ENCODE measurements at regions not wholly inside any gene's neighbourhood (a gene's known extent, or its start where the extent isn't known, plus 50 kb on each side); places are given as distances from the start of the nearest gene placed in this dataset.
"Not testable (repeated sequence)": the region's sequence is repeated elsewhere in the genome, so short reads cannot be mapped to it uniquely, and the experiment has no call there.

DNA sequence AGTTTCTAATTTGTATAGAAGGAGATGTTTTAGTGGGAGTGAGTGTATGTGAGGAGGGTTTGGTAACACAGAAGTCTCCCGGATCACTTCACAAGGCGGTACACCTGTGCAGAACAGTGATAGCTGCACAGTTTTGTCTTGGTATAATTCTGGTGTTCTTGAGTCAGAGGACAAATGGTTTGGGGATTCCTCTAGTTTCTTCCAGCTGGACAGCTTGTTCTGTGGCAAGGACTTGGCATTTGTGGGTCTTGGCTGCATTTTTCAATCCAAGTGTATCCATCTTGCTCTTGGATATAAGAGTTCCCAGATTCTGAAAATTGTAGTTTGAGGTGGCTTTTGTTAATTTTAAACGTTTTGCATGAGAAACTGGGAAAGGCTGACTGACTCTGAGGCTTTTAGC lies 135.7 kb downstream of the AHR start:
- no peaks in the 10 kb centered on the region for H3K4me1 ChIP-seq
- TF ChIP-seq POLR2AphosphoS5 (IDR thresholded peaks at IDR 0.05) (no peak), EP300 (IDR thresholded peaks at IDR 0.05) (no peak), POLR2A (IDR thresholded peaks at IDR 0.05; ENCODE audit: low read depth) (no peak)
- TF ChIP-seq, protein P1, sequence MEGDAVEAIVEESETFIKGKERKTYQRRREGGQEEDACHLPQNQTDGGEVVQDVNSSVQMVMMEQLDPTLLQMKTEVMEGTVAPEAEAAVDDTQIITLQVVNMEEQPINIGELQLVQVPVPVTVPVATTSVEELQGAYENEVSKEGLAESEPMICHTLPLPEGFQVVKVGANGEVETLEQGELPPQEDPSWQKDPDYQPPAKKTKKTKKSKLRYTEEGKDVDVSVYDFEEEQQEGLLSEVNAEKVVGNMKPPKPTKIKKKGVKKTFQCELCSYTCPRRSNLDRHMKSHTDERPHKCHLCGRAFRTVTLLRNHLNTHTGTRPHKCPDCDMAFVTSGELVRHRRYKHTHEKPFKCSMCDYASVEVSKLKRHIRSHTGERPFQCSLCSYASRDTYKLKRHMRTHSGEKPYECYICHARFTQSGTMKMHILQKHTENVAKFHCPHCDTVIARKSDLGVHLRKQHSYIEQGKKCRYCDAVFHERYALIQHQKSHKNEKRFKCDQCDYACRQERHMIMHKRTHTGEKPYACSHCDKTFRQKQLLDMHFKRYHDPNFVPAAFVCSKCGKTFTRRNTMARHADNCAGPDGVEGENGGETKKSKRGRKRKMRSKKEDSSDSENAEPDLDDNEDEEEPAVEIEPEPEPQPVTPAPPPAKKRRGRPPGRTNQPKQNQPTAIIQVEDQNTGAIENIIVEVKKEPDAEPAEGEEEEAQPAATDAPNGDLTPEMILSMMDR (IDR thresholded peaks at IDR 0.05), result no peak

DNA sequence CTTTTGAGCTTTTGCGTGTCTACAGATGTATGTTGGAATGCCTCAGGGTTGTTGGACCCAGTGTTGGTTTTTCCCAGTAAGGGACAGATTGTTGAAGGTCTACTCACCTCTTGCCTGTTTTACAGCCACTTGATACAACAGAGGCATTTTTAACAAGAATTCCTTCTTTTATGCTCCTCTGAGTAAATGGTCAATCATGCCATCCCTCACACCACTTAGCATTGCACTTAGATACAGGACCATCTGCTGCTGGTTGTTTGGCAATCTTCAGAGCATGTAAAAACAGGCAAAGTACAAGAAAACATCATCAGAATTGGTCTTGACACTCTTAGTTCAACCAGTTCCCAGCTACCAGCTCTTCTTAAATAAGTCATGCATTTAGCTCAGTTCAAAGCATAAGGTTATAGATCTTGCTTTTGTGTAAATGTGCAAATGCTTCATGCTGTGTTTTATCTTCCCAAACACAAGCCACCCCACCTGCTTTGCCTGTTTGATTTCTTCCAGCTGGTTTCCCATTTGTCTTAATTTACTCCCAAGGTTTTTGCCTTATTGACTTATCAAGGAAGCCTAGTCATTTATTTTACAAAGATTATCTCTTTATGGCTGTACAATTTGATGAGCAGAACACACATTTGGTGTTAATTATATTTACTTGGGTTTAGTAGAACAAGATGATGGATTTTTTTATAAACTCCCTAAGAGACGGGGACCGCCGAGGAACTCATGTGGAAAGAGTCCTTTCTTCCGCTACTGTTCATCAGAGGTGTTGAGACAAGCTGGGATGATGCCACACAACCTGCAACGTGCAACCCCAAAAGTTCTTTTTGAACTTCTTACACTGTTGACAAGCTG lies 136.6 kb downstream of the AHR start:
- intact Hi-C loops (cut with DNase I), result no loop called here
- H3K4me3 ChIP-seq, result no peak overlapping the region
- no peaks in the 10 kb centered on the region for H3K27me3 ChIP-seq
- H3K27ac ChIP-seq (replicated peaks in 1 of 4), result no peak overlapping the region
- DNase-seq (ENCODE audit: extremely low spot score), result no peak
- H3K9me3 ChIP-seq, result no peaks in the 10 kb centered on the region
- TF ChIP-seq POLR2A (IDR thresholded peaks at IDR 0.05; ENCODE audit: low read depth) (no peak), POLR2AphosphoS5 (IDR thresholded peaks at IDR 0.05) (no peak)
- TF ChIP-seq, protein P1 (IDR thresholded peaks at IDR 0.05), result no peak
- 78% methylated on average over 6 of the region's 6 CpGs for WGBS
- no peaks in the 10 kb centered on the region for H3K4me1 ChIP-seq
- H3K36me3 ChIP-seq, result no peaks in the 10 kb centered on the region

More for the DNA sequence above, 135.7 kb downstream of the AHR start:
- Histone ChIP-seq H3K27ac (replicated peaks in 1 of 4) (no peak overlapping the region), H3K36me3 (no peaks in the 10 kb centered on the region), H3K4me3 (no peak overlapping the region), H3K9me3 (no peaks in the 10 kb centered on the region), H3K27me3 (no peaks in the 10 kb centered on the region)
- DNase-seq (ENCODE audit: extremely low spot score), result no peak
- intact Hi-C loops (cut with DNase I), result no loop called here
- WGBS, result 61% methylated on average over 3 of the region's 3 CpGs

DNA sequence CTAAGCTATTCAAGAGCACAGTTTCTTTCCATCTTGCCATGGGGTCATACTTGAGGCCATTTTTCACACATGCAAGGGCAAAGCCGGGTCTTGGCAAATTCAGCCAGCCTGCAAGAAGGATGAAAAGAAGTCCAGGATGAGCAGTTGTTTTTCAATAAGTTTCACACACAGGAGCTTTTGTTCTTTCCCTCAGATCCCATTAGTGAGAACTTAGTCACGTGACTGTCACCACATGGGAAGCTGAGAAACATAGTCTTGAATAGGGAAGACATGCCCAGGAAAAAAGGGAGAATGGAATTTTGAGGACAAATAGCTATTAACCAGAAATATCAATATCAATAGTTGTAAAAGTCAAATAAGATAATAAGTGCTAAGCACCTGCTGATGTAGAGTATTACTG lies 137.7 kb downstream of the AHR start:
- TF ChIP-seq POLR2AphosphoS5 (IDR thresholded peaks at IDR 0.05) (no peak), POLR2A (IDR thresholded peaks at IDR 0.05; ENCODE audit: low read depth) (no peak)
- TF ChIP-seq, protein P1 (IDR thresholded peaks at IDR 0.05), result no peak
- no peaks in the 10 kb centered on the region for H3K4me1 ChIP-seq

DNA sequence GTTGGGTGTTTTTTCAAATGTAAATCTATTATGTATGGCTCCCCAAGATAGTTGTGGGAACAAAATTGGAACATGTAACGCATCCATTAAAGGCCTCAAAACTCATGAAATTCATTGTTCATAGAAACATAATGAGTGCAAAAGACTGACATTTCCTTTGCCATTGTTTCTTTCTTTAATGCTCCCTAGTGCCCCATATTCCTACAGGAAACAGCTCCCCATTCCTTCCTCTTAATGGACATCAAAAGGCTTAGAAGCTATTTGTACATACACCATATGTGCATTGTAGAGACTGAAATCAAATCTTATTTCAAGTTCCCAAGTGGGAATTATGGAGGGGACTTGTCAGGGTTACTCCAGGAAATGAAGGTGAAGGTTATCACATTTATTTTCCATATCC lies 139.1 kb downstream of the AHR start:
- Histone ChIP-seq H3K27ac (replicated peaks in 1 of 4) (no peak overlapping the region), H3K4me3 (no peak overlapping the region), H3K27me3 (no peaks in the 10 kb centered on the region), H3K4me1 (no peaks in the 10 kb centered on the region), H3K36me3 (no peaks in the 10 kb centered on the region), H3K9me3 (no peaks in the 10 kb centered on the region)
- TF ChIP-seq EP300 (IDR thresholded peaks at IDR 0.05) (no peak), POLR2A (IDR thresholded peaks at IDR 0.05; ENCODE audit: low read depth) (no peak)
- WGBS, result 79% methylated on average over 1 of the region's 1 CpG
- DNase-seq (ENCODE audit: extremely low spot score), result no peak
- intact Hi-C loops (cut with DNase I), result no loop called here

More for the DNA sequence above, 137.7 kb downstream of the AHR start:
- Histone ChIP-seq H3K27me3 (no peaks in the 10 kb centered on the region), H3K27ac (replicated peaks in 1 of 4) (no peak overlapping the region), H3K4me3 (no peak overlapping the region), H3K36me3 (no peaks in the 10 kb centered on the region), H3K9me3 (no peaks in the 10 kb centered on the region)
- 61% methylated on average over 2 of the region's 2 CpGs for WGBS
- intact Hi-C loops (cut with DNase I), result no loop called here
- DNase-seq (ENCODE audit: extremely low spot score), result no peak

DNA sequence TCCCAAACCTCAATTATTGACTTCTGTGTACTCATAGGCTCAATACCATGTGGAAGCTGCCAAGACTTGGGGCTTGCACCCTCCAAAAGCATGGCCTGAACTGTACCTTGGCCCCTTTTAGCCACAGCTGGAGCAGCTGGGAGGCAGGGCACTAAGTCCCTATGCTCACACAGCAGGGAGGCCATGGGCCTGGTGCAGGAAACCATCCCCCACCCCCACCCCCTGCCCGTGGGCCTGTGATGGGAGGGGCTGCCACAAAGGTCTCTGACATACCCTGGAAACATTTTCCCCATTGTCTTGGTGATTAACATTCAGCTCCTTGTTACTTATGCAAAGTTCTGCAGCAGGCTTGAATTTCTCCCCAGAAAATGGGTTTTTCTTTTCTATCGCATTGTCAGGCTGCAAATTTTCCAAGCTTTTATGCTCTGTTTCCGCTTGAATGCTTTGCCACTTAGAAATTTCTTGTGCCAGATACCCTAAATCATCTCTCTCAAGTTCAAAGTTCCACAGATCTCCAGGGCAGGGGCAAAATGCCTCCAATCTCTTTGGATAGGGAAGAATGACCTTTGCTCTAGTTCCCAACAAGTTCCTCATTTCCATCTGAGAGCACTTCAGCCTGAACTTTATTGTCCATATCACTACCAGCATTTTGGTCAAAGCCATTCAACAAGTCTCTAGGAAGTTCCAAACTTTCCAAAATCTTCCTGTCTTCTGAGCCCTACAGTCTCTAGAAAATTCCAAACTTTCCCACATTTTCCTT lies 141.8 kb downstream of the AHR start:
- 86% methylated on average over 3 of the region's 3 CpGs for WGBS
- H3K4me1 ChIP-seq; intact Hi-C loops (cut with DNase I); H3K4me3 ChIP-seq; H3K36me3 ChIP-seq; H3K9me3 ChIP-seq; H3K27ac ChIP-seq (replicated peaks in 1 of 4); H3K27me3 ChIP-seq; DNase-seq (ENCODE audit: extremely low spot score): not testable (repeated sequence)

Measured in esophagus muscularis mucosa (tissue), 4 donors.